ENCODE measurements at regions not wholly inside any gene's neighbourhood (a gene's known extent, or its start where the extent isn't known, plus 50 kb on each side); places are given as distances from the start of the nearest gene placed in this dataset.

DNA sequence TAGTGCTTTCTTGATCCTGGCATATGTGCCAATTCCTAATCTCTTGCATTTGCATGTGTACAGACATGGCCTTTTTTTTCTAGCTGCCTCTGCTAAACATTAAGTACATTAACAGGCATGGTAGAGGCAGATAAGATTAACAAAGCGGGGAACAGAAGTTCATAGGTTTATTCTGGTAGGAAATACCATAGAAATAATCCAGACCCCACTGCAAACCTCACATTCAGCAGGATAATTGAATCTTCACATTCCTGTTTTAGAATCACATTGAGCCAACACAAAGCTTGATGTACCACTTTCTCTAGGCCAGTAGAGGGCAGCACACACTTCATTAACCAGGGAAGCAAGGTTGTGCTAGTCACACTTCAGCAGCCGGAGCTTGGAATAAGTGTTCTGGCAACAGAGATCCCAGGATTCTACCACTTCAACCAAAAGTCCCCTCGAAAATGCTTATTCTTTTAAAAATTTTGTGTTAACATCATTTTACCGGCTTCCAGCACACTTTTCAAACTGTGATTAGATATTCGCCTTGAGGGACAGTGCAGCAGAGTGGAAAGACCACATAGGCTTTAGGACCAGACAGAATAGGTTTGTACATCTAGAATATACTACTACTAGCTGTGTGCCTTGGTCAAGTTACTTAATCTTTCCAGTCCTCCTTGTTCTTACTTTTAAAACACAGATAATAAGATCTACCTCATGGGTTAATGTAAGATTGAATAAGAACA lies 420.2 kb upstream of the CHST9 start:
- POLR2A ChIA-PET: interaction anchor here (0.6 to 1.5 kb wide), 6 partner anchors 19 to 232 kb away, joined by 3 to 6 read pairs (median 3); no protein-coding TSS in a partner anchor

DNA sequence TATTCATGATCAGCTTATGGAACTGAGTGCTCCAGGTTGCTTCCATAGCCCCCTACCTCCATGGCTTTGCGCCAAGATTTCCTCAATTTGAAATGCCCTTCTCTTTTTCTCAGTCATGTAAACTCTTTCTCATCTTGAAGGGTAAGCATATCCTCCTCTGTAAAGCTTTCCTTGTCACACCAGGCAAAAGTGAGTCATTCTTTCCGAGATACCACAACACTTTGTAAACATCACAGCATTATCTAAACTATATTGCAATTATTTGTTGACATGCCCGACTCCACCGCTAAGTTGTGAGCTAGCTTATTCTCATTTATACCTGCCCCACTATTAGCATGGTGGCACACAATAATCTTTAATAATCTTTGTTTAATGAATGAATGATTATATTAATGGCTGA lies 419.5 kb upstream of the CHST9 start:
- ChIA-PET POLR2A (interaction anchor here (1.2 to 1.5 kb wide), 2 partner anchors 145 to 154 kb away, joined by 3 to 6 read pairs; no protein-coding TSS in a partner anchor), CTCF (interaction anchor here (0.6 to 6.4 kb wide), 35 partner anchors 9 to 586 kb away, joined by 3 to 90 read pairs (median 4); partner anchors contain the start of gene CDH2)
- peak; percentile 18 for DNase-seq (ENCODE audit: unreplicated experiment)
- Mint-ChIP-seq H3K27ac (ENCODE audit: low read depth, unreplicated experiment) (no peak overlapping the region), H3K9me3 (ENCODE audit: unreplicated experiment) (no peaks in the 10 kb centered on the region), H3K4me1 (ENCODE audit: insufficient read depth, unreplicated experiment) (peaks cover 5% of the 10 kb centered on the region), H3K36me3 (ENCODE audit: insufficient read depth, unreplicated experiment) (no peaks in the 10 kb centered on the region), H3K4me3 (ENCODE audit: unreplicated experiment) (no peak overlapping the region), H3K27me3 (ENCODE audit: insufficient read depth, unreplicated experiment) (no peaks in the 10 kb centered on the region)
- TF ChIP-seq, protein P1, sequence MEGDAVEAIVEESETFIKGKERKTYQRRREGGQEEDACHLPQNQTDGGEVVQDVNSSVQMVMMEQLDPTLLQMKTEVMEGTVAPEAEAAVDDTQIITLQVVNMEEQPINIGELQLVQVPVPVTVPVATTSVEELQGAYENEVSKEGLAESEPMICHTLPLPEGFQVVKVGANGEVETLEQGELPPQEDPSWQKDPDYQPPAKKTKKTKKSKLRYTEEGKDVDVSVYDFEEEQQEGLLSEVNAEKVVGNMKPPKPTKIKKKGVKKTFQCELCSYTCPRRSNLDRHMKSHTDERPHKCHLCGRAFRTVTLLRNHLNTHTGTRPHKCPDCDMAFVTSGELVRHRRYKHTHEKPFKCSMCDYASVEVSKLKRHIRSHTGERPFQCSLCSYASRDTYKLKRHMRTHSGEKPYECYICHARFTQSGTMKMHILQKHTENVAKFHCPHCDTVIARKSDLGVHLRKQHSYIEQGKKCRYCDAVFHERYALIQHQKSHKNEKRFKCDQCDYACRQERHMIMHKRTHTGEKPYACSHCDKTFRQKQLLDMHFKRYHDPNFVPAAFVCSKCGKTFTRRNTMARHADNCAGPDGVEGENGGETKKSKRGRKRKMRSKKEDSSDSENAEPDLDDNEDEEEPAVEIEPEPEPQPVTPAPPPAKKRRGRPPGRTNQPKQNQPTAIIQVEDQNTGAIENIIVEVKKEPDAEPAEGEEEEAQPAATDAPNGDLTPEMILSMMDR (IDR thresholded peaks at IDR 0.05; ENCODE audit: unreplicated experiment): no peak
- no TSS peak for BruUV-seq (replicated peaks)
- intact Hi-C loops (cut with micrococcal nuclease): loop anchor here (10.0 kb wide), 1 partner anchor 790 kb away; no protein-coding TSS in a partner anchor

More for the DNA sequence above, 420.2 kb upstream of the CHST9 start:
- no peak overlapping the region for H3K4me3 Mint-ChIP-seq (ENCODE audit: unreplicated experiment)
- intact Hi-C loops (cut with micrococcal nuclease): loop anchor here (1.0 to 10.0 kb wide), 3 partner anchors 145 to 790 kb away; no protein-coding TSS in a partner anchor
- TF ChIP-seq, protein P1 (IDR thresholded peaks at IDR 0.05; ENCODE audit: unreplicated experiment): peak; percentile 72
- peaks cover 5% of the 10 kb centered on the region for H3K4me1 Mint-ChIP-seq (ENCODE audit: insufficient read depth, unreplicated experiment)
- no peaks in the 10 kb centered on the region for H3K36me3 Mint-ChIP-seq (ENCODE audit: insufficient read depth, unreplicated experiment)
- peak; percentile 78 for DNase-seq (ENCODE audit: unreplicated experiment)
- H3K27me3 Mint-ChIP-seq (ENCODE audit: insufficient read depth, unreplicated experiment): no peaks in the 10 kb centered on the region
- no TSS peak for BruUV-seq (replicated peaks)
- CTCF ChIA-PET: interaction anchor here (0.6 to 6.4 kb wide), 48 partner anchors 9 to 1801 kb away, joined by 3 to 90 read pairs (median 4); partner anchors contain the start of gene CDH2
- H3K9me3 Mint-ChIP-seq (ENCODE audit: unreplicated experiment): no peaks in the 10 kb centered on the region
- no peak overlapping the region for H3K27ac Mint-ChIP-seq (ENCODE audit: low read depth, unreplicated experiment)

DNA sequence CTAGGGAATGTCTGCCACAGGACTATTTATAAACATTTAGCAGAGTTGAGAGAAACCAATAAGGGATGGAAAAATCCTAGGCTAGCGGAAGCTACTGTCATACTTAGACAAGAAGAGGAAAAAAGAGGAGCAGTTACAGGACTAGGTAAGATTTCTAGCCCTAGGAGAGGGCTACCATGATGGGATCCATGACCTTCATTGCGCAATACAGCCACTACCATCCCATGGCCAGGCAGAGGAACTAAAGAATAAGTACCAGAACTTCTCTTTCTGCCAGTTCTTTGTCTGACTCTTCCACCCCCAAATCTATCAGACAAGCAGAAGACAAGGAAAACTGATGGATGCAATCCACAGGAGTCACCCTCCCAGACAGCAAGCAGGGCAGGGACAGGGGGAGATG lies 417.0 kb upstream of the CHST9 start:
- ChIA-PET CTCF (interaction anchor here (0.6 to 5.3 kb wide), 7 partner anchors 13 to 789 kb away, joined by 3 to 75 read pairs (median 4); no protein-coding TSS in a partner anchor), POLR2A (no interaction called here)
- Mint-ChIP-seq H3K27me3 (ENCODE audit: insufficient read depth, unreplicated experiment) (no peaks in the 10 kb centered on the region), H3K4me3 (ENCODE audit: unreplicated experiment) (no peak overlapping the region), H3K4me1 (ENCODE audit: insufficient read depth, unreplicated experiment) (peaks cover 5% of the 10 kb centered on the region), H3K27ac (ENCODE audit: low read depth, unreplicated experiment) (no peak overlapping the region), H3K9me3 (ENCODE audit: unreplicated experiment) (no peaks in the 10 kb centered on the region), H3K36me3 (ENCODE audit: insufficient read depth, unreplicated experiment) (no peaks in the 10 kb centered on the region)
- TF ChIP-seq, protein P1 (IDR thresholded peaks at IDR 0.05; ENCODE audit: unreplicated experiment): no peak
- intact Hi-C loops (cut with micrococcal nuclease): loop anchor here (10.0 kb wide), 1 partner anchor 787 kb away; no protein-coding TSS in a partner anchor
- DNase-seq (ENCODE audit: unreplicated experiment): no peak
- no TSS peak for BruUV-seq (replicated peaks)

DNA sequence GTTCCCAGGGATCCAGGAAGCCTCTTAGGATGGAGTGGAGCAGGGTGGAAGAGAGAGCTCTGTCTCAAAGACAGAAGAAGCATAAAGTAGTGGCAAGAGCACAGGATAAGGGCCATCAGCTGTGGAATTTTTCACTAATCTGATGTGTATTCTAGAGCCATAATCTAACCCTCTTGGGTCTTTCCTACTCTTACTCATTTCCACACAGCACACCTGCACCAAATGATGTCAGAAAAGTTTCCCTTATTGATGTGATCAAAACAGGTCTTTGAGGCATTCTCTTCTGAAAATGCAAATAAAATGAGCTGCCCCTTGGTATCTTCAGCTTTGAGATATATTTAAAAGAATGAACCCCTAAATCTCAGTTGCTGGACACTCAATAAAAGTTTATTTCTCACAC lies 415.1 kb upstream of the CHST9 start:
- ChIA-PET CTCF (interaction anchor here (0.6 to 5.3 kb wide), 29 partner anchors 13 to 1084 kb away, joined by 3 to 75 read pairs (median 4); no protein-coding TSS in a partner anchor), POLR2A (interaction anchor here (0.7 kb wide), 1 partner anchor 117 kb away, joined by 3 read pairs; no protein-coding TSS in a partner anchor)
- Mint-ChIP-seq H3K27ac (ENCODE audit: low read depth, unreplicated experiment) (no peak overlapping the region), H3K9me3 (ENCODE audit: unreplicated experiment) (no peaks in the 10 kb centered on the region), H3K4me1 (ENCODE audit: insufficient read depth, unreplicated experiment) (peaks cover 5% of the 10 kb centered on the region), H3K27me3 (ENCODE audit: insufficient read depth, unreplicated experiment) (no peaks in the 10 kb centered on the region), H3K36me3 (ENCODE audit: insufficient read depth, unreplicated experiment) (no peaks in the 10 kb centered on the region), H3K4me3 (ENCODE audit: unreplicated experiment) (no peak overlapping the region)
- intact Hi-C loops (cut with micrococcal nuclease): loop anchor here (10.0 kb wide), 1 partner anchor 785 kb away; no protein-coding TSS in a partner anchor
- BruUV-seq (replicated peaks): no TSS peak
- TF ChIP-seq, protein P1 (IDR thresholded peaks at IDR 0.05; ENCODE audit: unreplicated experiment): no peak
- no peak for DNase-seq (ENCODE audit: unreplicated experiment)

Data from MCF 10A (cell line).